ENCODE measurements at regions not wholly inside any gene's neighbourhood (a gene's known extent, or its start where the extent isn't known, plus 50 kb on each side); places are given as distances from the start of the nearest gene placed in this dataset.

DNA sequence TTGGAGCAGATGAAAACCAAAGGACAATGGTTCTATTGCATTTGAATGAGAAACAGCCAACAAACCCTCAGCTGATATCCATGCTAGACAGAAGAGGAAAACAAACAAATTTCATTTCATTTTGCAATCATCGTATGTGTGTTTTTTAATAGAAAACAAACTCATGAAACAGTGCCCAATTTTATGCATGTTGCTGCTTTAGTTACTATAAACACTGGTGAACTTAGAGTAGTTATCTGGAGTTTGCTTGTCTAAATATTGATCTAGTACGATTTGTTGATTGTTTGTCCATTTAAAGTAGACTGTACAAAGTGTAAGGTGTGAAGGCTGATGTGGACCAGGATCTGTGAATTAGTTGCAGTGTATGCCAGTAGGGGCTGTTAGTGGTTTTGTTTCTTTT, 166.6 kb downstream of the KITLG start:
- no peak for TF ChIP-seq EZH2 (IDR thresholded peaks at IDR 0.05; ENCODE audit: borderline replicate concordance, low read depth, low read length, severe bottlenecking)
- TF ChIP-seq, protein P1, sequence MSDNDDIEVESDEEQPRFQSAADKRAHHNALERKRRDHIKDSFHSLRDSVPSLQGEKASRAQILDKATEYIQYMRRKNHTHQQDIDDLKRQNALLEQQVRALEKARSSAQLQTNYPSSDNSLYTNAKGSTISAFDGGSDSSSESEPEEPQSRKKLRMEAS (IDR thresholded peaks at IDR 0.05; ENCODE audit: insufficient read depth, insufficient read length): no peak

Measured in endothelial cell of umbilical vein (primary cell).